BJ (cell line): ENCODE measurements at regions not wholly inside any gene's neighbourhood (a gene's known extent, or its start where the extent isn't known, plus 50 kb on each side); places are given as distances from the start of the nearest gene placed in this dataset.

Experiments
- CTCF ChIA-PET: fragments of 350-600 bp; formaldehyde crosslinking; extraction: SDS; loops from one replicate; lab custom pipeline; 2021; ENCODE audit warnings: antibody characterized with exemption, inconsistent platforms; lab: Yijun Ruan, JAX
- POLR2A ChIA-PET: fragments of 300-600 bp; sonication (Branson Sonifier 250); formaldehyde crosslinking; extraction: SDS; loops from one replicate; lab custom pipeline; 2021; ENCODE audit warnings: antibody characterized with exemption; lab: Charles Lee
- DNase-seq: peaks from one replicate; pipeline ENCODE4 v3.0.0-alpha.2; 2011; ENCODE audit warnings: low read depth
- H3K27me3 ChIP-seq: 2 replicates; pipeline ENCODE4 v1.6.0; 2011; ENCODE audit warnings: low read length; ENCODE audit not compliant: control insufficient read depth, insufficient read depth
- H3K36me3 ChIP-seq: 2 replicates; pipeline ENCODE4 v1.5.1; 2011; ENCODE audit warnings: low read length; ENCODE audit not compliant: control insufficient read depth, insufficient read depth
- H3K4me3 ChIP-seq: 2 replicates; pipeline ENCODE4 v1.5.1; 2011; ENCODE audit warnings: low read depth, mild to moderate bottlenecking, control low read depth, low read length
- TF ChIP-seq, protein P1 (sequence below): IDR thresholded peaks from 2 replicates; pipeline ENCODE4 v1.5.1; 2011; ENCODE audit warnings: low read depth, mild to moderate bottlenecking, control low read depth, inconsistent platforms, low read length, moderate library complexity; ENCODE audit not compliant: insufficient read depth

DNA sequence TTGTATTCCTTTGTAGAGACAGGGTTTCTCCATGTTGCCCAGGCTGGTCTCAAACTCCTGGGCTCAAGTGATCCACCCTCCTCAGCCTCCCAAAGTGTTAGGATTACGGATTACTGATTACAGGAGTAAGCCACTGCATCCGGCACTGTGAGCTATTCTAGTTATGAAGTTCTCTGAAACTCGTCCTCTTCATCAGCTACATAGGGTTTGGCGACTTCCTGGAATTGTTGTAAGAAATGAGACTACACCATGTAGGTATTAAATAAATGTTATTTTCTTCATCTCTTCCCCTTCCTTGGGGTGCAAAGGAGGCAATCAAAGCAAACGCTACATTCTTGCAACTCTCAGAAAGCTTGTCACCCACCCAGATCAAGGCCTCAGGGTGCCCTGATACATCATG, 131.2 kb upstream of the TIAM1 start:
- no peak for DNase-seq
- TF ChIP-seq, protein P1, sequence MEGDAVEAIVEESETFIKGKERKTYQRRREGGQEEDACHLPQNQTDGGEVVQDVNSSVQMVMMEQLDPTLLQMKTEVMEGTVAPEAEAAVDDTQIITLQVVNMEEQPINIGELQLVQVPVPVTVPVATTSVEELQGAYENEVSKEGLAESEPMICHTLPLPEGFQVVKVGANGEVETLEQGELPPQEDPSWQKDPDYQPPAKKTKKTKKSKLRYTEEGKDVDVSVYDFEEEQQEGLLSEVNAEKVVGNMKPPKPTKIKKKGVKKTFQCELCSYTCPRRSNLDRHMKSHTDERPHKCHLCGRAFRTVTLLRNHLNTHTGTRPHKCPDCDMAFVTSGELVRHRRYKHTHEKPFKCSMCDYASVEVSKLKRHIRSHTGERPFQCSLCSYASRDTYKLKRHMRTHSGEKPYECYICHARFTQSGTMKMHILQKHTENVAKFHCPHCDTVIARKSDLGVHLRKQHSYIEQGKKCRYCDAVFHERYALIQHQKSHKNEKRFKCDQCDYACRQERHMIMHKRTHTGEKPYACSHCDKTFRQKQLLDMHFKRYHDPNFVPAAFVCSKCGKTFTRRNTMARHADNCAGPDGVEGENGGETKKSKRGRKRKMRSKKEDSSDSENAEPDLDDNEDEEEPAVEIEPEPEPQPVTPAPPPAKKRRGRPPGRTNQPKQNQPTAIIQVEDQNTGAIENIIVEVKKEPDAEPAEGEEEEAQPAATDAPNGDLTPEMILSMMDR: no peak
- CTCF ChIA-PET: no interaction called here
- Histone ChIP-seq H3K36me3 (no peaks in the 10 kb centered on the region), H3K27me3 (no peaks in the 10 kb centered on the region), H3K4me3 (no peak overlapping the region)
- POLR2A ChIA-PET: no interaction called here

DNA sequence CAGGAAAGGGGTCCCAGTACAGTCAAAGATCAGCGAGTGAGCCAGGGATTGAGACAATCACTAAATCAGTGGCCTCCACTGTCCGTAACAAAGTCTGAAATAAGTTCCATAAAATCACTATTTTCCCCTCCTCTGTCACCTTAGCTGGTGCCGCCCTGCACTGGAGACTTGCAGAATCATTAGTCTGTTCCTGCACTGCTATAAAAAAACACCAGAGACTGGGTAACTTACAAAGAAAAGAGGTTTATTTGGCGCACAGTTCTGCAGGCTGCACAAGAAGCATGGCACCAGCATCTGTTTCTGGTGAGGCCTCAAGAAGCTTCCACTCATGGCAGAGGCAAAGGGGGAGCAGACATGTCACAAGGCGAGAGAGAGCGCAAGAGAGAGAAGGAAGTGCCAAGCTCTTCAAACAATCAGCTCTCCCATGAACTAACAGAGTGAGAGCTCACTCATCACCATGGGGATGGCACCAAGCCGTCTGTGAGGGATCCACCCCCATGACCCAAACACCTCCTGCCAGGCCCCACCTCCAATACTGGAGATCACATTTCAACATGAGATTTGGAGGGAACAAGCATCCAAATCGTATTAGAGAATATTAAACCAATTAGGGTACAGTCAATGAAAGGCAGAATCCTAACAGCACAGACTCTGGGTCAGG, 129.8 kb upstream of the TIAM1 start:
- CTCF ChIA-PET: interaction anchor here (0.8 kb wide), 1 partner anchor 43 kb away, joined by 3 read pairs; no protein-coding TSS in a partner anchor
- POLR2A ChIA-PET: no interaction called here
- no peaks in the 10 kb centered on the region for H3K36me3 ChIP-seq
- no peak overlapping the region for H3K4me3 ChIP-seq
- DNase-seq: no peak
- H3K27me3 ChIP-seq: no peaks in the 10 kb centered on the region
- TF ChIP-seq, protein P1: no peak

DNA sequence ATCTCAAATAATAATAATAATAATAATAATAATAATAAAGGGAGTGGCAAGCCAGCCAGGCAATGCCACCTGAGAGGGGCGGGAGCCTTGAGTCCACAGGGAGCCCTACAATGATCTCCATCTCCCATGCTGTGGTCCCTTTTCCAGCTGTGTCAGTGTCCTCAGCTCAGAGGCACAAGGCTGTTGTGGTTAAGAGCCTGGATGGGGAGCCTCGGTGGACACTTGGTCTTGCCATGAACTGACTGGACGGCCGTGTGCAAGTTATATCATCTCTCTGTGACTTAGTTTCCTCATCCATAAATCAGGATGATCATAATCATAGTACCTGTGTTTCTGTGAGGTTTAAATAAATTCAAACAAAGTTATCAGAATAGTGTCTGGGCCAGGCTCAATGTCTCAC, 127.8 kb upstream of the TIAM1 start:
- TF ChIP-seq, protein P1: no peak
- POLR2A ChIA-PET: no interaction called here
- CTCF ChIA-PET: no interaction called here
- H3K27me3 ChIP-seq: no peaks in the 10 kb centered on the region
- no peaks in the 10 kb centered on the region for H3K36me3 ChIP-seq
- no peak overlapping the region for H3K4me3 ChIP-seq
- no peak for DNase-seq

- CTCF ChIA-PET: no interaction called here
Observed at GRCh38 chr21:31470896-31471694, 127.0 kb upstream of the TIAM1 start.

DNA sequence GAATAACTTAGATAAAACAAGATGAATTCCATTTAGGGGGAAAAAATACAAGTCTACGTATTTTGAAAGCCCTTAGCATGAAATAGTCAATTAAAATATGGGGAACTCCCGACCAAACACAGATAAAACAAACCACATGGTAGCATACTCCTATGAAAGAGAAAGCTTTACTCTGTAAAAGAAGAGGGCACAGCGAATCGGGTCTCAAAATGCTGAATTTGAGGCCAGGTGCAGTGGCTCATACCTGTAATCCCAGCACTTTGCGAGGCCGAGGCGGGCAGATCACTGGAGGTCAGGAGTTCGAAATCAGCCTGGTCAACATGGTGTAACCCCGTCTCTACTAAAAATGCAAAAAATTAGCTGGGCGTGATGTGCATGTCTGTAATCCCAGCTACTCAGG, 116.9 kb upstream of the TIAM1 start:
- ChIA-PET POLR2A (no interaction called here), CTCF (no interaction called here)
- DNase-seq: no peak
- no peaks in the 10 kb centered on the region for H3K36me3 ChIP-seq
- TF ChIP-seq, protein P1: no peak
- H3K27me3 ChIP-seq: no peaks in the 10 kb centered on the region
- no peak overlapping the region for H3K4me3 ChIP-seq

More at GRCh38 chr21:31470896-31471694, 127.0 kb upstream of the TIAM1 start:
- Histone ChIP-seq H3K36me3 (no peaks in the 10 kb centered on the region), H3K27me3 (no peaks in the 10 kb centered on the region), H3K4me3 (no peak overlapping the region)
- TF ChIP-seq, protein P1: no peak
- POLR2A ChIA-PET: no interaction called here
- DNase-seq: no peak
